ENCODE measurements at regions not wholly inside any gene's neighbourhood (a gene's known extent, or its start where the extent isn't known, plus 50 kb on each side); places are given as distances from the start of the nearest gene placed in this dataset.

- no peak overlapping the region for H3K9ac ChIP-seq (ENCODE audit: extremely low read depth, insufficient read length, low read length)
- no peak overlapping the region for H3K4me3 Mint-ChIP-seq
- no peak overlapping the region for H3K4ac ChIP-seq (ENCODE audit: low read depth, low read length)
- H3K56ac ChIP-seq (ENCODE audit: insufficient read length, low read depth, low read length): no peak overlapping the region
- H2BK12ac ChIP-seq (ENCODE audit: insufficient read length, low read depth, low read length): no peak overlapping the region
- H3K23ac ChIP-seq (ENCODE audit: insufficient read length, low read depth, low read length): no peak overlapping the region
- no peak overlapping the region for H4K91ac ChIP-seq (ENCODE audit: insufficient read length, low read depth, low read length)
- H4K5ac ChIP-seq (ENCODE audit: insufficient read length, low read depth, low read length): no peak overlapping the region
- WGBS (ENCODE audit: extremely low coverage, insufficient read length, low lambda C conversion rate): no CpG with 5 or more reads among the region's 3 CpGs
- H2BK120ac ChIP-seq (ENCODE audit: low read depth, low read length, poor library complexity, severe bottlenecking): no peak overlapping the region
- H3K23me2 ChIP-seq (ENCODE audit: insufficient read length, low read depth, low read length, poor library complexity, severe bottlenecking): no peaks in the 10 kb centered on the region
- no peaks in the 10 kb centered on the region for H3K36me3 Mint-ChIP-seq (ENCODE audit: insufficient read depth in 1 of 3, low read depth in 3 of 3)
- H3K4me2 ChIP-seq (ENCODE audit: insufficient read depth, insufficient read length, low read length): no peak overlapping the region
- no peak overlapping the region for H2AFZ ChIP-seq (ENCODE audit: low read length)
- H4K20me1 ChIP-seq (ENCODE audit: control insufficient read depth, insufficient read depth, insufficient read length): no peaks in the 10 kb centered on the region
- no peaks in the 10 kb centered on the region for H3K9me3 ChIP-seq (ENCODE audit: control insufficient read depth, low read depth, low read length)
- no peak overlapping the region for H3T11ph ChIP-seq (ENCODE audit: low read length)
- no peak overlapping the region for H3K18ac ChIP-seq (ENCODE audit: insufficient read length, low read depth, low read length)
- H3K79me2 ChIP-seq (ENCODE audit: insufficient read depth, low read length): no peaks in the 10 kb centered on the region
- no peak for DNase-seq
- H3K79me1 ChIP-seq (ENCODE audit: insufficient read depth, low read depth, low read length, poor library complexity, severe bottlenecking): no peaks in the 10 kb centered on the region
- H3K27me3 ChIP-seq (ENCODE audit: insufficient read depth, low read length): no peaks in the 10 kb centered on the region
- H3K27me3 Mint-ChIP-seq (ENCODE audit: low read depth): no peaks in the 10 kb centered on the region; the same call in 1 of the 2 replicates
- no peak overlapping the region for H3K27ac Mint-ChIP-seq
- no peak overlapping the region for H2BK20ac ChIP-seq (ENCODE audit: low read depth, low read length, poor library complexity, severe bottlenecking)
- no peak overlapping the region for H2BK5ac ChIP-seq (ENCODE audit: insufficient read length, low read length)
- no peaks in the 10 kb centered on the region for H3K4me1 Mint-ChIP-seq
- no peak overlapping the region for H2AK5ac ChIP-seq (ENCODE audit: insufficient read length, low read length)
- no peak overlapping the region for H3K14ac ChIP-seq (ENCODE audit: insufficient read depth, low read length)
- H3K27ac ChIP-seq (ENCODE audit: insufficient read length, low read depth, low read length): no peak overlapping the region
- no peak overlapping the region for H4K8ac ChIP-seq (replicated peaks; ENCODE audit: insufficient read length, low read depth, low read length)
- no peak overlapping the region for H2BK15ac ChIP-seq (ENCODE audit: low read depth, low read length)
- H3K9me3 Mint-ChIP-seq: no peaks in the 10 kb centered on the region
- no peaks in the 10 kb centered on the region for H3K4me1 ChIP-seq (ENCODE audit: insufficient read depth, low read length)
- no peak for TF ChIP-seq CTCF (conservative IDR thresholded peaks at IDR 0.05)
Observed at GRCh38 chr5:5044247-5044840, 95.8 kb upstream of the ADAMTS16 start.

Measured in H9 (cell line).